ENCODE measurements at regions not wholly inside any gene's neighbourhood (a gene's known extent, or its start where the extent isn't known, plus 50 kb on each side); places are given as distances from the start of the nearest gene placed in this dataset.

- ChIA-PET POLR2A (ENCODE audit: low non-redundant PET) (no interaction called here), CTCF (interaction anchor here (0.6 to 0.7 kb wide), 2 partner anchors 25 to 1157 kb away, joined by 3 read pairs; no protein-coding TSS in a partner anchor)
- DNase-seq (ENCODE audit: low spot score), result no peak
- TF ChIP-seq, protein P1, sequence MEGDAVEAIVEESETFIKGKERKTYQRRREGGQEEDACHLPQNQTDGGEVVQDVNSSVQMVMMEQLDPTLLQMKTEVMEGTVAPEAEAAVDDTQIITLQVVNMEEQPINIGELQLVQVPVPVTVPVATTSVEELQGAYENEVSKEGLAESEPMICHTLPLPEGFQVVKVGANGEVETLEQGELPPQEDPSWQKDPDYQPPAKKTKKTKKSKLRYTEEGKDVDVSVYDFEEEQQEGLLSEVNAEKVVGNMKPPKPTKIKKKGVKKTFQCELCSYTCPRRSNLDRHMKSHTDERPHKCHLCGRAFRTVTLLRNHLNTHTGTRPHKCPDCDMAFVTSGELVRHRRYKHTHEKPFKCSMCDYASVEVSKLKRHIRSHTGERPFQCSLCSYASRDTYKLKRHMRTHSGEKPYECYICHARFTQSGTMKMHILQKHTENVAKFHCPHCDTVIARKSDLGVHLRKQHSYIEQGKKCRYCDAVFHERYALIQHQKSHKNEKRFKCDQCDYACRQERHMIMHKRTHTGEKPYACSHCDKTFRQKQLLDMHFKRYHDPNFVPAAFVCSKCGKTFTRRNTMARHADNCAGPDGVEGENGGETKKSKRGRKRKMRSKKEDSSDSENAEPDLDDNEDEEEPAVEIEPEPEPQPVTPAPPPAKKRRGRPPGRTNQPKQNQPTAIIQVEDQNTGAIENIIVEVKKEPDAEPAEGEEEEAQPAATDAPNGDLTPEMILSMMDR (conservative IDR thresholded peaks at IDR 0.05; ENCODE audit: low read depth), result no peak
- no peak overlapping the region for H3K27ac ChIP-seq
These were observed 1317.1 kb upstream of the ZEB2 start for GRCh38 chr2:145836986-145837385.

- DNase-seq (ENCODE audit: low spot score), result no peak
- POLR2A ChIA-PET (ENCODE audit: low non-redundant PET), result no interaction called here
- TF ChIP-seq, protein P1 (conservative IDR thresholded peaks at IDR 0.05; ENCODE audit: low read depth), result no peak
- CTCF ChIA-PET, result no interaction called here
- H3K27ac ChIP-seq, result no peak overlapping the region
These were observed 1315.7 kb upstream of the ZEB2 start for GRCh38 chr2:145835665-145836064.

DNA sequence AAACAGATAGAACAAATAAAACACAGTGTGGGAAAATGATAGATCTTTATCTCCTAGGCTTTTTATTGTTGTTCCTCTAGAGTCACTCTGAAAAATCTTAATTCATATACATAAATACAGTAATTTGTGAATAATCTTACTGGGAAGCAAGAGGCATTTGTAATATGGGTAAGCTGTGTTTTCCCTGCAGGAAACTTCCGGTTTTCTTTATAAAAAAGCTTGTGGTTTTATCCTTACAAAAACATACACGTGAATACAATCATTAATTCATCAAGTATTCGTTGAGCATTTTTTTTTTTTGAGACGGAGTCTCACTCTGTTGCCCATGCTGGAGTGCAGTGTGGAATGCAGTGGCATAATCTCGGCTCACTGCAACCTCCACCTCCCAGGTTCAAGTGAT lies 1312.8 kb upstream of the ZEB2 start:
- ChIA-PET CTCF (interaction anchor here (0.6 to 0.7 kb wide), 2 partner anchors 59 to 220 kb away, joined by 3 to 4 read pairs; no protein-coding TSS in a partner anchor), POLR2A (ENCODE audit: low non-redundant PET) (no interaction called here)
- TF ChIP-seq, protein P1 (conservative IDR thresholded peaks at IDR 0.05; ENCODE audit: low read depth), result no peak
- DNase-seq (ENCODE audit: low spot score), result no peak
- no peak overlapping the region for H3K27ac ChIP-seq

DNA sequence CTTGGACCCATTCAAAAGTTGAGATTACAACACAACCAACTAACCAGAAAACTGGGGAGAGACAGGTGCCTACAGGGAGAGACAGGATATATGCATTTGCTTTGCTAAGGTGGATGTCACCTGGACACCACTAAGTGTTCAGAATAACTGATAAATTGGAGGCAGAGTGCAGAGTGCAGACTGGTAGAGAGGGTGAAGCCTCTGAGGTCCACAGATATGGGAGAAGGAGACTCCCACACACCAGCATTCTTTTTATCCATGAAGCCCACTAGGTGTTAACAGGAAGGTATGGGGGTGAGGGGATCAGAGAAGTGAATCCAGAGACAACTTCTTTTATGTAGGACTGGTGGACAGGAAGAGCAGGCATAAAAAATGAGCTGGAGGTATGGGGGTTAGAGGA lies 1310.0 kb upstream of the ZEB2 start:
- ChIA-PET POLR2A (ENCODE audit: low non-redundant PET) (no interaction called here), CTCF (interaction anchor here (0.7 kb wide), 1 partner anchor 522 kb away, joined by 4 read pairs; no protein-coding TSS in a partner anchor)
- no peak for DNase-seq (ENCODE audit: low spot score)
- TF ChIP-seq, protein P1 (conservative IDR thresholded peaks at IDR 0.05; ENCODE audit: low read depth), result no peak
- H3K27ac ChIP-seq, result no peak overlapping the region

DNA sequence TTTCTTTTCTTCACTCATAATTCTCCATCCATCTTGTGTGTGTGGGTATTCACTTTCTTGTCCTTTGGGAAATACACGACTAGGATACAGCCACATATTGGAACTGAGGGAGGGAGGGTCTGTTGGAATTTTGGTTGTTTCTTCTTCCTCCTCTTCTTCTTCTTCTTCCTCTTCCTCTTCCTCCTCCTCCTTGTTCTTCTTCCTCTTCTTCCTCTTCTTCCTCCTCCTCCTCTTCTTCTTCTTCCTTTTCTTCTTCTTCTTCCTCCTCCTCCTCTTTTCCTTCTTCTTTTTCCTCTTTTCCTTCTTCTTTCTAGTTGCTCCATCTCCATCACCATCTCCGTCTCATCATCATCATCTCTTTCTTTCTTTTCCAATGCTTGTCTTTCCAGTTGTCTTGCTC lies 1307.3 kb upstream of the ZEB2 start:
- TF ChIP-seq, protein P1 (conservative IDR thresholded peaks at IDR 0.05; ENCODE audit: low read depth), result no peak
- no peak overlapping the region for H3K27ac ChIP-seq
- DNase-seq (ENCODE audit: low spot score), result no peak
- ChIA-PET POLR2A (ENCODE audit: low non-redundant PET) (no interaction called here), CTCF (no interaction called here)

DNA sequence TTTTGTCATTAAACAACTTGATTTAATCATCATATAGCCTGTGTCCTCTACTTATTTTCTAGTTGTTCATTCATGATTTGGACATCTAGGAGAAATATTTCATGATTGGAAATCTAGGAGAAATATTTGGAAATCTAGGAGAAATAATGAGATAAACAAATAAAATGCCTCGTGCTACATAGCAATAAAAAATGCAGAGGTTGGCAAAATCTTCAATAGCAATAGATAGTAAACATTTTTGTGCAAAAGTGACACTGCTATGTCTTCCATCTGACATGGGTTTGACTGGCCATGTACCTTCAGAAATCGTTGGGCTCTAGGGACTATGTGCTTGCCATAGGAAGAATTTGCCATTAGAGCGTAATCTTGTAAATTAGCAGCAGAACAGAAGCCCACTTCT lies 1304.5 kb upstream of the ZEB2 start:
- TF ChIP-seq, protein P1 (conservative IDR thresholded peaks at IDR 0.05; ENCODE audit: low read depth), result no peak
- CTCF ChIA-PET, result no interaction called here
- POLR2A ChIA-PET (ENCODE audit: low non-redundant PET), result no interaction called here
- H3K27ac ChIP-seq, result no peak overlapping the region
- DNase-seq (ENCODE audit: low spot score), result no peak
